T47D (cell line): ENCODE measurements at regions not wholly inside any gene's neighbourhood (a gene's known extent, or its start where the extent isn't known, plus 50 kb on each side); places are given as distances from the start of the nearest gene placed in this dataset.

Experiments
- DNase-seq, 2 experiments: peaks; one replicate each; pipeline versions ENCODE4 v3.0.0 to v3.0.0-alpha.2; 2011 to 2012; ENCODE audit warnings: low read depth in 1 of 2, low spot score in 1 of 2
- JUND ChIP-seq: IDR thresholded peaks from 2 replicates; pipeline ENCODE4 v1.6.1; 2012; ENCODE audit warnings: low read depth
- in situ Hi-C: cut with HindIII; loops from 2 replicates; pipeline ENCODE4 v1.10.0; 2016; ENCODE audit warnings: low sequenced_read_pairs, low pct_unique_long_range_greater_than_20kb

DNA sequence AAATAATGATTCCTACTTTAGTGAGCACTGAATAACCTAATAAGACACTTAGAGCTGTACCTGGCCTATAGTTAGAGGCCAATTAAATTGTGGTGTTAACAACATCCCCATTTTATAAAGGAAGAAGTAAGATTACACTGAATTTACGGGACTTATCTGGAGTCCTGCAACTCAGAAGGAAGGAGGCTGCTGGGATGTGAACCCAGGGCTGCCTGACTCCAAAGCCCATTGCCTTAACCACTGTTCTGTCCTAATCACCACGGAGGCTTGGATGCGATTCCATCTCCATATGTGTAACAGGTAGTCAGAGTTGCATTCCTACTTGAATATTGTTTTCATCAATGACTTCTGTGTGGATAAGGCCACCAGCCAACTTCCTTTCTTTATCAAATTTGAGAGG is 168.9 kb downstream of the SOCS6 start:
- no peak for DNase-seq
- in situ Hi-C loops: no loop called here
- TF ChIP-seq JUND: no peak

GRCh38 chr18:70457223-70457622 is 168.4 kb downstream of the SOCS6 start:
- in situ Hi-C loops: no loop called here
- no peak for TF ChIP-seq JUND
- DNase-seq: no peak

GRCh38 chr18:70456376-70456775 is 167.5 kb downstream of the SOCS6 start:
- no peak for TF ChIP-seq JUND
- no peak for DNase-seq
- in situ Hi-C loops: no loop called here

DNA sequence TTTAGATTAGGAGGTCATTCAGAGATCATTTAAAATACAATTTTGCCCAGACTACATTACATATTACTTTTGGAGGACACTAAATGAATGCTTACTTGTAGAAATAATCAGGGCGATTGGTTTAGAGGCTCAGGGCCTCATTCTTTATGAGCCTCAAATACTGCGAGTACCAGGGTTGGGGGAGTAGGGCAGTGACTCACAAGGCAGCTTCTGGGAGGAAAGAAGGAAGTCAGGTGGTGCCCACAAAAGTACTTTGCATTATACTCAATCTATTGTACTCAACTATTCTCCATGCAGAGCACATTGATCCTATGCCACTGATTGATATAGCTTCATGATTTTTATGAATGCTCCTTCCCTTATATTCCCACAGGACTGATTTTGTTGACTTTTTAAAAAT is 166.9 kb downstream of the SOCS6 start:
- in situ Hi-C loops: no loop called here
- no peak for TF ChIP-seq JUND
- DNase-seq: no peak

- no peak for TF ChIP-seq JUND
- in situ Hi-C loops: no loop called here
- peak in 1 of 2 experiments; percentile 64 for DNase-seq
These were observed 166.0 kb downstream of the SOCS6 start for GRCh38 chr18:70454704-70455322.

GRCh38 chr18:70453058-70453775 is 164.4 kb downstream of the SOCS6 start:
- in situ Hi-C loops: no loop called here
- no peak for TF ChIP-seq JUND
- no peak for DNase-seq

DNA sequence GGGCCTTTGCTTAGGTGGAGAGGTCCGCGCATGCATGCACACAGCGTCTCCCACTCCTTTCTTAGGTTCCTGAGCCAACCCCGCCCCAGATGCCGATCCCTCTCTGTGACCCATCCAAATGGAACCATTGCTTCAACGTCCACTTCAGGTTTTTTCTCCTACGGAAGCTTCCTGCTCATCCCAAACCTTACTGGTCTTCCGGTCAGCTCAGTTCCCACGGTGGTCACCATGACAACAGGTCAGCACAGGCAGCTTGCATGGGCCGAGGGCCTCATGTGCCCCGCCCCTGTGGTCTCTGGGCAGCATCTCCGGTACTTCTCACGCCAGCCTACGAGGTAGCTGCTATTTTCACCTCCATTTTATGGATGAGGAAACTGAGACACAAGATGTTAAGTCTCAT is 163.7 kb downstream of the SOCS6 start:
- no peak for TF ChIP-seq JUND
- DNase-seq: no peak
- in situ Hi-C loops: no loop called here

DNA sequence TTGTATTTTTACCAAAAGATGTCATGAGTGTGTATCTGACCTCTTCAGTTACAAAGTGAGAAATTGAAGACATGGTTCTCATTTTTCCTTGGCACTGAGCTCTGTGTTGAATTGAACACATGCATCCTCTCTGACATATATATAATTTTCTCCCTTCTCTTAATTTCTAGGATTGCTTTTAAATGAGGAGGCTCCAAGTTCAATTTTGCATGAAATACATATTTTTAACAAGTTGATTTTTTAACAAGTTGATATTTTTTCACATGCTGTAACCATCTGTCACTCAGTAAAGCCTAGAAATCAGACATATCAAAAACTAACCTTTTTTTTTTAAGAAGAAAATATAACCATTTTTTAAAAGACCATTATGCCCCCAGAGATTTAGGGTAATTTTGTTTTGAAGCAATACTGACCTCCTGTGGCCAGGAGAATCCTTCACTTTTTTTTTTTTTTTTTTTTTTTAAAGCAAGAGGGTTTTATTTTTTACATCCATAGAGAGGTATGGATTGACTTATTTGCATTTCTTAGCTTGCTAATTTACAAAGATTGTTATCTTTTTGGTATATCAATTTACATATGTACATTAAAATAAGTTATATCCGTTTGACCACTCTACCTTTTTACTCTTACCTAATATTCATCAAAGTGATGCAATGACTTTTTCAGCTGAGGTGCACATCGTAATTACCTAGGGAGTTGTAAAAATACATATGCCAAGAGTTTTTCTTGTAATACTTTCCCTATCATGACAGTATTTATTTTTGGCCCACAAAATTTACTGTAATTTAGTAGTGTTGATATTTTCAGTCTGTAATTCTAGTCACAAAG is 161.8 kb downstream of the SOCS6 start:
- TF ChIP-seq JUND: no peak
- in situ Hi-C loops: no loop called here
- no peak for DNase-seq

- TF ChIP-seq JUND: no peak
- peak in 1 of 2 experiments; percentile 22 for DNase-seq
- in situ Hi-C loops: no loop called here
These were observed 159.7 kb downstream of the SOCS6 start for GRCh38 chr18:70448588-70448987.

- DNase-seq: no peak
- no peak for TF ChIP-seq JUND
- in situ Hi-C loops: no loop called here
These were observed 157.2 kb downstream of the SOCS6 start for GRCh38 chr18:70446063-70446462.

DNA sequence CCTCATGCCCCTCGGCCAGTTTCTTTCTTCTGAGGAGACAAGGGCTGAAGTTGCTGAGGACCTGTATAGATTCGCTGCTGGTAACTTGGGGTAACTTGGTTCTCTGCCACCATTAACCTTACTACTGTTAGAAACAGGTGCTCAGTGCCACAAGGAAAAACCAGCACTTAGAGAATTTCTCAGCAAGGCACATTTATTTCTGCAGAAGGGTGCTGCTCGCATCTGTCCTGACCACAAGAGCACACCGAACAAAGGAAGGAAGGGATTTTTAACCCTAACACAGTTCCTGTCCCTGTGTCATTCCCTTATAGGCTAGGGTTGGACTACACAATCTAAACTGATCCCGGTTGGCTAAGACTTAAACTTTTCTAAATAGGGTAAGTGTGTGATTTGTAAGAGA is 154.1 kb downstream of the SOCS6 start:
- no peak for TF ChIP-seq JUND
- DNase-seq: no peak
- in situ Hi-C loops: no loop called here

DNA sequence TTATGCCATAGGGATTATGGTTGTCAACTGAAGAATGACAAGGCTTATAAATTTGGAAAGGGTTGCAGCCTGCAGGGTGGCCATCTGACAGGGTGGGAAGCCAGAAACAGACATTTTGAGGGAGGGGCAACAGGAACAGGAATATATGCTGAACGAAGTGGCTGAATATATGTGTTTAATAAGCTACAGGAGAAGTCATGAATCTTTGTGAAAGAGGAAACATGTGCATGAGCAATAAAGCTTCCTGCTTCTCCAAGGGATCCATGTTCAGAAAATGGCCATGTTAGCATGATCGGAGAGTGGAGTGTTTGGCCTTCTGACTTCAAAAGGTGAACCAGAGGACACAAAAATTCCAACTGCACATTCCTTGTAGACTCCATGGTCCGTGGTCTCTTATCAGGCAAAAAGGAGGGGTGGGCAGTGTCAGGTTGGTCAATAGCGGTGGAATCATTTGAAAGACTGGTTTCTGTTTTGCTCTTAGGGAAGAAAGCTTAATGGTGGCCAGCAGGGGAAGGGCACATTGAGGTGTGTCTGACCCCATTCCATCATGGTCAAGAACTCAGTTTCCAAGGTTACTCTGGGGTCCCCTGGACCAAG is 144.1 kb downstream of the SOCS6 start:
- no peak for TF ChIP-seq JUND
- no peak for DNase-seq
- in situ Hi-C loops: no loop called here

GRCh38 chr18:70431203-70431624 is 142.4 kb downstream of the SOCS6 start:
- in situ Hi-C loops: no loop called here
- DNase-seq: no peak
- no peak for TF ChIP-seq JUND
